ENCODE measurements at regions not wholly inside any gene's neighbourhood (a gene's known extent, or its start where the extent isn't known, plus 50 kb on each side); places are given as distances from the start of the nearest gene placed in this dataset.
"Not testable (repeated sequence)": the region's sequence is repeated elsewhere in the genome, so short reads cannot be mapped to it uniquely, and the experiment has no call there.

GRCh38 chr22:22378446-22379415, 129.8 kb downstream of the ZNF280B start:
- no peak for DNase-seq (ENCODE audit: low read depth)
- no peak overlapping the region for H3K4me3 ChIP-seq (ENCODE audit: low read depth, low read length)
- no peaks in the 10 kb centered on the region for H3K36me3 ChIP-seq (ENCODE audit: control insufficient read depth, insufficient read depth, low read length)
- TF ChIP-seq, protein P1, sequence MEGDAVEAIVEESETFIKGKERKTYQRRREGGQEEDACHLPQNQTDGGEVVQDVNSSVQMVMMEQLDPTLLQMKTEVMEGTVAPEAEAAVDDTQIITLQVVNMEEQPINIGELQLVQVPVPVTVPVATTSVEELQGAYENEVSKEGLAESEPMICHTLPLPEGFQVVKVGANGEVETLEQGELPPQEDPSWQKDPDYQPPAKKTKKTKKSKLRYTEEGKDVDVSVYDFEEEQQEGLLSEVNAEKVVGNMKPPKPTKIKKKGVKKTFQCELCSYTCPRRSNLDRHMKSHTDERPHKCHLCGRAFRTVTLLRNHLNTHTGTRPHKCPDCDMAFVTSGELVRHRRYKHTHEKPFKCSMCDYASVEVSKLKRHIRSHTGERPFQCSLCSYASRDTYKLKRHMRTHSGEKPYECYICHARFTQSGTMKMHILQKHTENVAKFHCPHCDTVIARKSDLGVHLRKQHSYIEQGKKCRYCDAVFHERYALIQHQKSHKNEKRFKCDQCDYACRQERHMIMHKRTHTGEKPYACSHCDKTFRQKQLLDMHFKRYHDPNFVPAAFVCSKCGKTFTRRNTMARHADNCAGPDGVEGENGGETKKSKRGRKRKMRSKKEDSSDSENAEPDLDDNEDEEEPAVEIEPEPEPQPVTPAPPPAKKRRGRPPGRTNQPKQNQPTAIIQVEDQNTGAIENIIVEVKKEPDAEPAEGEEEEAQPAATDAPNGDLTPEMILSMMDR (IDR thresholded peaks at IDR 0.05; ENCODE audit: insufficient read depth, low read length, poor library complexity, severe bottlenecking), result no peak
- H3K27me3 ChIP-seq (ENCODE audit: control insufficient read depth, insufficient read depth, low read length), result peaks cover 13% of the 10 kb centered on the region

DNA sequence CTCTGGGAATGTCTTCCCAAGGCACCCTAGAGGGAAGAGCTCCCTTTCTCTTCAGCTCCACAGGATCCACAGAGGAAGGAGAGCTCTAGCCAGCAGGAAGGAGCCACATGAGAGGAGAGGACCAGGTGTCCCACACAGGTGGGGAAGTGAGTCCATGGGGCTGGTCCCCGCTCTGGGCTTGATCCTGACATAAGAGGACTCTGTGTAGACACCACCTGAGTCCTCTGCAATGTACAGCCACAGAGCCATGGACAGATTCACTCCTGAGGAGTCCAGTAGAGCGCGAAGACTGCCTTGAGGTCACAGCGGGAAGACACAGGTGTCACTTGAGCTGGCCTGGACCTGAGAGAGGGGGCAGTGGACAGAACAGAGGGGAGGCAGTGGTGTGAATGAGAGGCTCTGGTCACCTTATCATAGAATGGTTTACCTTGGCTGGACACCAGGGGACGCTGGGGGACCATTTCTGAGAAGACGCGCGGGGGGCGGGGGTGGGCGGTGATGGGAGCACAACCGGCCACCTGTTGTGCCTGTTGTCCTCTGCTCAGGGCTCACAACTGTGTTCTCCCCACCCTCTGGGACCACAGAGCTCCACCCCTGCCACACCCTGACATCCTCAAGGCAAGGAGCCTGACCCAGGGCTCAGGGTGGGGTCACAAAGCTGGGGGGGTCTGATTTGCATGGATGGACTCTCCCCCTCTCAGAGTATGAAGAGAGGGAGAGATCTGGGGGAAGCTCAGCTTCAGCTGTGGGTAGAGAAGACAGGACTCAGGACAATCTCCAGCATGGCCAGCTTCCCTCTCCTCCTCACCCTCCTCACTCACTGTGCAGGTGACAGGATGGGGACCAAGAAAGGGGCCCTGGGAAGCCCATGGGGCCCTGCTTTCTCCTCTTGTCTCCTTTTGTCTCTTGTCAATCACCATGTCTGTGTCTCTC, 128.2 kb downstream of the ZNF280B start:
- DNase-seq (ENCODE audit: low read depth), result no peak
- peaks cover 13% of the 10 kb centered on the region for H3K27me3 ChIP-seq (ENCODE audit: control insufficient read depth, insufficient read depth, low read length)
- no peaks in the 10 kb centered on the region for H3K36me3 ChIP-seq (ENCODE audit: control insufficient read depth, insufficient read depth, low read length)
- TF ChIP-seq, protein P1 (IDR thresholded peaks at IDR 0.05; ENCODE audit: insufficient read depth, low read length, poor library complexity, severe bottlenecking), result no peak
- no peak overlapping the region for H3K4me3 ChIP-seq (ENCODE audit: low read depth, low read length)

DNA sequence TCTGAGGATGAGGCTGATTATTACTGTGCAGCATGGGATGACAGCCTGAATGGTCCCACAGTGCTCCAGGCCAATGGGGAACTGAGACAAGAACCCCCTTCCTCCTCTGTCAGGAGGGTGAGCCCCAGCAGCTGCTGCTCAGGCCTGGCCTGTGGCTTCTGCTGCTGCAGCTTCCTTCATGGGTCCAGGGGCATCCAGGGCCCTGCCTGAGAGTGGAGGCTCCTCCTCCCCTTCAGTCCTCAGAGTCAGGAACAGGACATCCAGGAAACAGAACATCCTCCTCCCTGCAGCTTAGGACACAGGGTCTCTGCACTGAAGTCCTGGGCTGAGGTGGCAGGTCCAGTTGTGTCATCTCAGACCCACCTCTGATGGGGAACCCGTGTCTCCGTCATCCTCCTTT, 127.2 kb downstream of the ZNF280B start:
- H3K4me3 ChIP-seq (ENCODE audit: low read depth, low read length); H3K36me3 ChIP-seq (ENCODE audit: control insufficient read depth, insufficient read depth, low read length); DNase-seq (ENCODE audit: low read depth); H3K27me3 ChIP-seq (ENCODE audit: control insufficient read depth, insufficient read depth, low read length): not testable (repeated sequence)

DNA sequence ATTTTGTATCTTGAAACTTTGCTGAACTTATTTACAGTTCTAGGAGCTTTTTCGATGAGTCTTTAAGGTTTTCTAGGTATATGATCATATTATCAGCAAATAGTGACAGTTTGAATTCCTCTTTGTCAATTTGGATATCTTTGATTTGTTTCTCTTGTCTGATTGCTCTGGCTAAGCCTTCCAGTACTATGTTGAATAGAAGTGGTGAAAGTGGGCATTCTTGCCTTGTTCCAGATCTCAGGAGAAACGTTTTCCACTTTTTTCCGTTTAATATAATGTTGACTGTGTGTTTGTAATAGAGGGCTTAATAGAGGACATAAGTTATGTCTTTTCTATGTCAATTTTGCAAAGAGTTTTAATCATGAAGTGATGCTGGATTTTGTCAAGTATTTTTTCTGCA, 124.3 kb downstream of the ZNF280B start:
- Histone ChIP-seq H3K36me3 (ENCODE audit: control insufficient read depth, insufficient read depth, low read length) (no peaks in the 10 kb centered on the region), H3K4me3 (ENCODE audit: low read depth, low read length) (no peak overlapping the region), H3K27me3 (ENCODE audit: control insufficient read depth, insufficient read depth, low read length) (peaks cover 4% of the 10 kb centered on the region)
- TF ChIP-seq, protein P1 (IDR thresholded peaks at IDR 0.05; ENCODE audit: insufficient read depth, low read length, poor library complexity, severe bottlenecking), result no peak
- DNase-seq (ENCODE audit: low read depth), result no peak

- no peak for DNase-seq (ENCODE audit: low read depth)
- Histone ChIP-seq H3K36me3 (ENCODE audit: control insufficient read depth, insufficient read depth, low read length) (no peaks in the 10 kb centered on the region), H3K4me3 (ENCODE audit: low read depth, low read length) (no peak overlapping the region), H3K27me3 (ENCODE audit: control insufficient read depth, insufficient read depth, low read length) (peaks cover 4% of the 10 kb centered on the region)
- TF ChIP-seq, protein P1 (IDR thresholded peaks at IDR 0.05; ENCODE audit: insufficient read depth, low read length, poor library complexity, severe bottlenecking), result no peak
These were observed 123.8 kb downstream of the ZNF280B start for GRCh38 chr22:22384668-22385244.

All from kidney epithelial cell (primary cell).